Esophagus squamous epithelium (tissue), 4 donors: ENCODE measurements at regions not wholly inside any gene's neighbourhood (a gene's known extent, or its start where the extent isn't known, plus 50 kb on each side); places are given as distances from the start of the nearest gene placed in this dataset.

ENCODE experiments used
- POLR2A ChIP-seq, 4 donors: fragments of 450-650 bp; IDR thresholded peaks; one replicate each; pipeline ENCODE4 v1.6.1; 2017; ENCODE audit warnings: antibody characterized with exemption in 4 of 4, mild to moderate bottlenecking in 4 of 4, moderate library complexity in 3 of 4
- TF ChIP-seq, protein P1 (sequence below), 6 experiments: fragments of 450-650 bp in 4 of 6; fragments of 200-600 bp in 2 of 6; sonication (generic) in 2 of 6; IDR thresholded peaks; one replicate each; pipeline ENCODE4 v1.5.1; 2016 to 2019; ENCODE audit warnings: antibody characterized with exemption in 6 of 6, mild to moderate bottlenecking in 4 of 6, moderate library complexity in 4 of 6

DNA sequence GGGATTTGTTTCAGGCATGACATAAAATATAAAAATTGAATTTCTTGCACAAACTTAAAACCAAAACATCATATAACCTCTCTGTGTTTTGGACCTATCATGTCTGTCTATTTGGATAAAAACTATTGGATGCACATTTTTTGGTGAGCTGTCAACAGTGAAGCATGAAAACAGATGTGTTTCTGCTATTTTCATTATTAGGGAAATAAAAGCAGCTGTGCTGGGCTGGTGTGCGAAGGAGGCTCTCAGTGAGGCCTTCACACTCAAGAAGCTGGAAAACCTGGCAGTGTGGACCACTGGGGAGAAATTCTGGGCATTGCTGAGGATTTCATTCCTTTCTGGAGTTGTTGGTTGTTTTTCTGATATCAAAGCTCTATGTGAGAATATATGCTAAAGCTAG, 395.3 kb downstream of the GJA1 start:
- TF ChIP-seq, protein P1, sequence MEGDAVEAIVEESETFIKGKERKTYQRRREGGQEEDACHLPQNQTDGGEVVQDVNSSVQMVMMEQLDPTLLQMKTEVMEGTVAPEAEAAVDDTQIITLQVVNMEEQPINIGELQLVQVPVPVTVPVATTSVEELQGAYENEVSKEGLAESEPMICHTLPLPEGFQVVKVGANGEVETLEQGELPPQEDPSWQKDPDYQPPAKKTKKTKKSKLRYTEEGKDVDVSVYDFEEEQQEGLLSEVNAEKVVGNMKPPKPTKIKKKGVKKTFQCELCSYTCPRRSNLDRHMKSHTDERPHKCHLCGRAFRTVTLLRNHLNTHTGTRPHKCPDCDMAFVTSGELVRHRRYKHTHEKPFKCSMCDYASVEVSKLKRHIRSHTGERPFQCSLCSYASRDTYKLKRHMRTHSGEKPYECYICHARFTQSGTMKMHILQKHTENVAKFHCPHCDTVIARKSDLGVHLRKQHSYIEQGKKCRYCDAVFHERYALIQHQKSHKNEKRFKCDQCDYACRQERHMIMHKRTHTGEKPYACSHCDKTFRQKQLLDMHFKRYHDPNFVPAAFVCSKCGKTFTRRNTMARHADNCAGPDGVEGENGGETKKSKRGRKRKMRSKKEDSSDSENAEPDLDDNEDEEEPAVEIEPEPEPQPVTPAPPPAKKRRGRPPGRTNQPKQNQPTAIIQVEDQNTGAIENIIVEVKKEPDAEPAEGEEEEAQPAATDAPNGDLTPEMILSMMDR (IDR thresholded peaks at IDR 0.05) = no peak
- no peak for TF ChIP-seq POLR2A (IDR thresholded peaks at IDR 0.05)
